GM10266 (cell line): ENCODE measurements at regions not wholly inside any gene's neighbourhood (a gene's known extent, or its start where the extent isn't known, plus 50 kb on each side); places are given as distances from the start of the nearest gene placed in this dataset.

Experiments used
- DNase-seq: peaks from one replicate; pipeline ENCODE4 v3.0.0; 2012; ENCODE audit errors: extremely low spot score
- CTCF ChIP-seq: IDR thresholded peaks from 2 replicates; pipeline ENCODE4 v1.5.1; 2012; ENCODE audit warnings: mild to moderate bottlenecking, low read depth; ENCODE audit not compliant: control insufficient read depth, insufficient read depth; ENCODE audit errors: missing control alignments

- no peak for TF ChIP-seq CTCF
- DNase-seq = no peak
Observed at GRCh38 chr2:12588986-12589385, 127.8 kb upstream of the TRIB2 start.

GRCh38 chr2:12589802-12590320 is 126.9 kb upstream of the TRIB2 start:
- DNase-seq = no peak
- no peak for TF ChIP-seq CTCF

- TF ChIP-seq CTCF = no peak
- no peak for DNase-seq
Observed at GRCh38 chr2:12592296-12592695, 124.4 kb upstream of the TRIB2 start.

- no peak for DNase-seq
- TF ChIP-seq CTCF = no peak
Observed at GRCh38 chr2:12594590-12594989, 122.1 kb upstream of the TRIB2 start.

- no peak for DNase-seq
- no peak for TF ChIP-seq CTCF
Observed at GRCh38 chr2:12596771-12597170, 120.0 kb upstream of the TRIB2 start.

GRCh38 chr2:12597610-12598009 is 119.1 kb upstream of the TRIB2 start:
- TF ChIP-seq CTCF = no peak

GRCh38 chr2:12602661-12603060 is 114.1 kb upstream of the TRIB2 start:
- no peak for DNase-seq
- no peak for TF ChIP-seq CTCF

More at GRCh38 chr2:12597610-12598009, 119.1 kb upstream of the TRIB2 start:
- no peak for DNase-seq
